Amygdala (tissue), 56 donors: ENCODE measurements at regions not wholly inside any gene's neighbourhood (a gene's known extent, or its start where the extent isn't known, plus 50 kb on each side); places are given as distances from the start of the nearest gene placed in this dataset.
A peak's percentile ranks its signal among the peaks of the same experiment; 100 is the strongest.

Experiments used
- DNase-seq, 56 donors: peaks; one replicate each; lab custom pipeline; 2025; lab: John Stamatoyannopoulos, UW

DNA sequence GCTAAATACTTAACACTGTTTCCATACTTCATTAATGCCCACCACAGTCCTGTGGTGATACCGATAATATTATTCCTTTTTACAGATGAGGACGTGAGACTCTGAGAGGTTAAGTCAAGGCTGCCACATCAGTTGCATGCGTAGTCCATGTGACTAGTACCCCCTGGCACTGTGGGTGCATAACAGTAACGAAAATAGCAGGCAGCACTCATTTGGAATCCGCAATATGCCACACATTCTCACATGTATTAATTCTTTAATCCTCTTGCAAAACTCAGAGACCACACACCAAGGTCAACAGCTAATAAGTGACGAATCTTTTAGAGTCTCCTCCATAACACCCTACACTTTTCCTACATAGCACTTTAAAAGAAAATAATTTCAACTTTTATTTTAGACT lies 99.5 kb upstream of the HABP2 start:
- DNase-seq: no peak

DNA sequence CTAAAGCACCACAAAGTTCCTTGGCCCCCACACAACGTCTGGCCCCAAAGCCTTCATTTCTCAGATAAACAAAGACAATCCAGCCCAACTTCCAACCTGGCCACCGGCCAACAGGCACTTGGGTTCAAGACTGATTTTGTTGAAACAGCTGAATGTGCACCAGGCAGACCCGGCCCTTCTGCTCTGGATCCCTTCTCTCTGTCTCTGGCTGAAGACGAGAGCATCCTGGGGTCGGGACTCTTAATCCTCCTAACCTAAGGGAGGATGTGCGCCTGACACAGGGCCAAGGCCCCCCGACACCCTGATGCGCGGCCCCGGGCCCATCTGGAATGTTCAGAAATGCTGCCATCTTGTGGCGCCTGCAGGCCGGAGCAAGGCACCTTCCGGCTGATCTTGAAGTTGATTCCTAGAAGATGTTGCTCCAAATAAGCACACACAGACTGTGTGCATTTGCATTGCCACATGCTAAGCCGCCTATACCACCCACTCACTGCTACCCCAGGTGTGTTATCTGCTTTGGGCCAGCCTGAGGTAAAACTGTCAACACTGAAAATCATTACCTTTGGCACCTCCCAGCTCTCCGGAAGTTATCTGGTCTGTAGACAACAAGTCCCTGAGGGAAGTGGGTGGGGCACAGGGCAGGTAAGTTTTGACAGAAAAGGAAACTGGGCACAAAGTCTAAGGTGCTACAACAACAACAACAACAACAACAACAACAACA lies 98.4 kb upstream of the HABP2 start:
- peak in 21 of 56 donors; percentile 1 to 46 (median 23) for DNase-seq

DNA sequence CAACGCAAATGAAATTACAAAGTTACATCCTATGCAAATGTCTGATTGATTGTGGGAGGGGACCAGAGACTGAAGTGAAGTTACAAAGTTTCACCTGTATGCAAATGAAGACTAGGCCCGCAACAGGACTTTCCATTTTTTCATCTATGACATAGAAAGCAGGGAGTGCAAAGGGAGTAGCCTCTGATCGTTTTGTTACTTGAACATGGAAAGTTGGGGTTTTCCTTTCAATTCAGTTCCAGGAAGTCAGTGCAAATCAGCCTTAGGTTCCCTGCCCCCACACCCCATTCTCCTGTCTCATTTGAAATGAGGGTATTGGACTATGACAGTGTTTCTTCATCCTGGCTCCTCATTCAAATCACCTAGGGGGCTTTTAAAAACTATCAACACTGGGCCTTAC lies 96.9 kb upstream of the HABP2 start:
- DNase-seq: no peak

DNA sequence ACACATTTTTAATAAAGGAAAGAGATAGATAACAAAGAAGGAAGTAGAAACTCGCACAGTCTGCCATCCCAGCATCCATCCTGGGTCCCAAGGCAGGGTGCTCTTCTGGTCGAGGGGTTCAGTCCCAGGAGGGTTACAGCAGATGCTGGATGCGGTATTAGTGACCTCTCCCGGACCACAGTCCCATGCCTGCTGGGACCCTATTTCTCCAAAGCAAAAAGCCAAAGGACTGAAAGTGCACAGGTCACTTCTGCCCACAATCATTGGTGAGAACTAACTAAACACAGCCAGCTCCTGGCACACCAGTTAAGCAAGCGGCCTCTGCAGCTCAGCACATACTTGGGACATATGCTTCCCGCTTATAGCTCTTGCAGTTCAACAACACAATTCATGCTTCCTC lies 96.1 kb upstream of the HABP2 start:
- DNase-seq: no peak

DNA sequence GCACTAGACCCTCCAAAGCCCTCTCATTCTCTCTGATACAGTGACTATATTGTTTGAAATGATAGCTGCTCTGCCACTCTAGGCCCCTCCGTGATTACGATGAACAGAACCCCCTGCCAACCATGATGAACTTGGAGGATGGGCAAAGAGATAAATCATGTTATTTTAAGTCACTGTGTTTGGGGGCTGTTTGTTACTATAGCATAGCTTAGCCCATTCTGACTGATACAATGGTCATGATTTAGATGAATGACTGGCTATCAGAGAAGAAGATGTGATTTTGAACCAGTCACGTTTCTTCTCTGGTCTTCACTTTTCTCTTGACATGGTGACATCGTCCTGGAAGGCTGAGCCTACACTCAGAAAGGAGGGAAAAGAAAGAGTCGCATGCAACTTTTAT lies 95.4 kb upstream of the HABP2 start:
- no peak for DNase-seq

DNA sequence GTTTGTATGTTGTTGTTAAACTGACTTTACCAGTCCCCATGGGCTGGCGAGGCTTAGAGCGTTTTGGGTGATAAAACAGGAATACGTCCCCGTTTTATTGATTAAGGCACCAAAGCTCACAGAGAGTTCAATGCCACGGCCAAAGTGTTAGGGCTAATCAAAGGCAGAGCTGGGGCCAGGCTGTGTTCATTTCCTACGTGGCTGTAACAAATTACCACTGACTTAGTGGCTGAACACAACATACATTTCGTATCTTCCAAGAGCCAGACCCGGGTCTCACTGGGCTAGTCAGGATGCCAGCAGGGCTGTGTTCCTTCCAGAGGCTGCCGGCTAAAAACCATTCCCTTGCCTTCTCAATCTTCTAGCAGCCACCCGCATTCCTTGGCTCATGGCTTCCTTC lies 94.4 kb upstream of the HABP2 start:
- no peak for DNase-seq

DNA sequence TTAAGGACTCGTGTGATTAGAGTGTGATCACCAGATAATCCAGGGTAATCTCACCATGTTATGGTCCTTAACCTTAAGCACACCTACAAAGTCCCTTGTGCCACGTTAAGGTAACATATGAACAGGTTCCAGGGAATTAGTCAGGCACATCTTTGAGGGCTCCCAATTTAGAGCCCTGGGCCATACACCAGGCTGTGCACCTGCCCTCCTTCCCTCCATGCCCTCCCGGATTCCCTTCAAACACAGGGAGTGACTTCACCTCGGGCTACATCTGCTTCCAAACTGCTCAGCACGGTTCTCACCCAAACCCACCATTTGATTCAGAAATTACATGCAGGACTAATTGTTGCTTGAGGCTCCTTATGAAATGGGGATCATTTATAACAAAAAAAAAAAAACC lies 93.9 kb upstream of the HABP2 start:
- no peak for DNase-seq

DNA sequence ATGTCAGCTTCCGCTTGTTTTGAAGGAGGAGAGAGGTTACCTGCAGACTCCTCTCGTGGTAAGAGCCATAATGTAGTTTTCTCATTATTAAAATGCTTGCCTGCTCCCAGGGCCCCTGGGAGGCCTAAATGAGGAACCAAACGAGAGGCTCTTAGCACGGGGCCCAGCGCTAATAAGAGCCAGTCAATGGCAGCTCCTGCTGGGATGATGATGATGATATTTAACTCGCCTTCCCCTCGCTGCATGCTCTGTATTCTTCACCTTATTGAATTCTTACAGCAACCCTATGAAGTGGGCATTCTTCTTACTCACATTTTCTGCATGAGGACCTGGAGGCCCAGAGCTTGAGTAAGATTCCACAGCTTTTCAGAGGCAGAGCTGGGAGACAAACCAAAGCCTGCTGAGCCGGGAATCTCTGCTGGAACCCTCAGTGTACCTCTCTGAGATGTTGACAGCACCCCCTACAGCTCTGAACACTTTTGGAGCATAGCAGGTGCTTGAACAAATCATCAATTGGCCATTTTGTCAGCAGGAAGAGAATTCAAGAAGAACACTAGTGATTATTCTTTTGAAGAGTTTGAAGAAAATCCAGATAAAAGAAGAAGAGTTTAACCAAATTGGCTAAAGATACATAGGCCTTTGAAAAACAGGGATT lies 93.1 kb upstream of the HABP2 start:
- DNase-seq: no peak

DNA sequence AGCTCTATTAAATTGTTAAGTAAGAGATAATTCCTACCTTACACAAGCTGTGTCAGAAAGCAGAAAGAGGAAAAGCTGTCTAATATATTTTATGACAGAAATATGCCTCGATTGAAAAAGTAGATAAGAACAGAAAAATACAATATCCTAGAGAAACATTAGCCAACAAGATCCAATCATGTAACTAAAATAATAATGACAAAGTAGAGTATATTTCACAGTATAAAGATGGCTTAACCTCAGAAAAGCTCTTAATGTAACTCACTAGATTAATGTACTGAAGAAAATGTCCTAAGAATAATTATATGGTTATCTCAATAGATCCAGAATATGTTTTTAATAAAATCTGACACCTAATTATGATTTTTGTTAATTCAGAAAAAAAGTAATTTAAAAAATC lies 89.8 kb upstream of the HABP2 start:
- DNase-seq: no peak

DNA sequence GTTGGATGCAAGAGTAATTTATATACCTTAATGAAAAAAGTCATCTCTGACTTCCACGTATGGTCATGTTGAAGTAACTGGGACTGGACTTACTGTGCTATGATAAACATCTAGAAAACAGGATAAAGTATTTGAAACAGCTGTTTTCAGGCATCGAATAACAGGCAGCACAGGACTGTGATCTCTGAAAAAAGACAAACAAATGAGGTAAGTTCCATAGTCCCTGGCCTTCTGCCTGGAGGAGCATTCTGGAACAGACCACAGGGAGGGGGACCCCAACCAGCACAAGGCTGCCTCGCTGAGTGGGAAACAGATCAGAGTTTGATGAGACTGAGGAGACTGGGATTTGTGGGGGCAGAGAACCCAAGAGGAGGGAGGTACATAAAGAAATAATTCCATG lies 89.1 kb upstream of the HABP2 start:
- no peak for DNase-seq

DNA sequence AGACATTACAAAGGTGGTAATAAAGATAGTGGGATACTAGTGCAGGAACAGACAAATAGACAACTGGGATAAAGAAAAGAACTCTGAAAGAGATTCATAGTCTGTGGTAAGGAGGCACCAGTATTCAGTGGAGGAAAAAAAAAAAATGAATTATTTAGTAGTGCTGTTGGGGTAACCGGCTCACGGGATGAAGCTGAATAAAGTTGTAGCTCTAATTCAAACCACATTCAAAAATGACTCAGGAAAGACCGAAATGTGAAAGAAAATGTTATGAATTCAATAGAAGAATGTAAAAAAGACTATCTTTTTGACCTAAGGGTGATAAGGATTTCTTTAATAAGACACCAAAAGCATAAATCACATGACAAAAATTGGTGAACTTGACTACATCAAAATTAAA lies 83.1 kb upstream of the HABP2 start:
- no peak for DNase-seq

DNA sequence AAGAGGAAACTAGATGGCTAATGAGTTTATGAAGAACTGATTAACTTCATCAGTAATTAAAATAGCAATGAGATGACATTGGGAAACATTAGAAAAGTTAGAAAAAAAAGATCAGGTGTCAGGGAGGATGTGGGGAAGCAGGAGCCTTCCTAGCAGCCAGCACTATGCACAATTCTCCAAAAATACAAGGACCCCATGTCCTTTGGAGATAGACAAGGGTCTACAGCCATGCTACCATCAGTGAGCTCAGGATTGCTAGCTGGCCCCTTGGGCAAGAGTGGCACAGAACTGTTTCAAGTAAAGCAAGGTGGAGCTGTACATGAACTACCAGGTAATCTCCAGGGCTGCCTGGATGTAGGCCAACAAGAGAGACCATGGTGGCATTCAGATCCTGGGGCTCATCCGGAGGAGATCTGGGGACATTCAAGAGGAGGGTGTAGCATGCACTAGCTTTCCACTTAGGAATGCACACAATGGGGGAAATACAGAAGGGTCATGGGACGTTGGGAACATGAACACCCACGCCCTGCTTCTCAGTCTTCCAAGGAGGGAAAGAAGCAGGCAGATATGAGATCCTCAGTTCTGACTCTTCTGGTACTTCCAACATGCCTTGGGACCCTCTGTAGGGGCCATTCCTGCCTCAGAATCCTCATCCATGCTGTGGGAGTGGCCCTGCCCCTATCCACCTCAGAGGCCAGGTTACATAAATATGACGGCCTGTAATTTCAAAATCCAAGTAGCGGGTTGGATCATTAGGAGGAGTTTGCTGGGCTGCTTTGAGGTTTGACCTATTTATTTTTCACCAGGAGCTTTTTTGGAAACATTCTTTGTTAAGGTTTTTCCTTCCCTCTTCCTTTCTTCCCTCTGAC lies 82.2 kb upstream of the HABP2 start:
- no peak for DNase-seq

DNA sequence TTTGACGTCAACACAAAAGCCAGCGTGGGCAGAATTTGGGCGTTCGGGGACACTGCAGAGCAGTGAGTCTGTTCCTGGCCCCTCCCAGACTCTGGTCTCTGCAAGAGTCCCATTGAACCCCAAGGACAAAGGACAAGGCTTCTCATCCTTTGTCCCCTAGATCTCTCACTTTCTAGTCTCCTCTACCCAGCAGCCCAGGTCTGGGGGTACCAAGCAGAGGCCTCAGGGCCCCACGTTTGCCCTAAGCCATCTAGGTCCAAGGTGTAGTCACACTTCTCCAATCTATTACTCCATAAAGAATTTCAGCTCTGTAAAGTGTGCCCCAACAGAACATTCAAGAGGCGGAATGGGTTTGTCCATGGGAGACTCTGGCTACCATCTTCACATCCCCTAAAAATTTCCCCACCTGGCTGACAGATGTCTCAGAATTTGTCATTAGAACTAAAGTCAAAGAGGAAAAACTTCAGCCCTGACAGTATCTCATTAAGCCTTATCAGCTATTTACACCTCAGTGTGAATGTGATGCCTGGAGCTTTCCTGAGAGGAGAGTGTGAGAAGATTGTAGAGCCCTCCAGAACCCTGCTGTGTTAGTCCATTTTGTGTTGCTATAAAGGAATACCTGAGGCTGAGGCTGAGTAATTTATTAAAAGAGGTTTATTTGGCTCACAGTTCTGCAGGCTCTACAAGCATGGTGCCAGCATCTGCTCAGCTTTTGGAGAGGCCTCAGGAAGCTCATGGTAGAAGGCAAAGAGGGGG lies 81.4 kb upstream of the HABP2 start:
- DNase-seq: no peak

DNA sequence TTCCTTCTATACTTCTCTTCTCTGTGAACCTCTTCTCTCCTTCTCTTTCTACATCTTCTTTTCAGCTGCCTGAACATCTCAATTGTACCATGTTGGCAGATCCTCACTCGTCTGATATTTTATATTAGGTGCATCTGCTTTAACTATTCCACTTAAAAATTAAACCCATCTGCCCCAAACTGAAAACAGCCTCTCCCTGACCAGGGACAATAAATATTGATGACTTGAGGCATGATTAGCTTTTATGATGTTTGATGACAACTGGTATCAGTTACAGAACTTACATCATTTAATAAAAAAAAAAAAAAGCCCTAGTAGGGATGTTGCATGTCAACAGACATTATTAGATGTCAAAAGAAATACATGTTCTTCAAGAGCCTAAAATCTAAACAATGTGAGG lies 79.8 kb upstream of the HABP2 start:
- no peak for DNase-seq

DNA sequence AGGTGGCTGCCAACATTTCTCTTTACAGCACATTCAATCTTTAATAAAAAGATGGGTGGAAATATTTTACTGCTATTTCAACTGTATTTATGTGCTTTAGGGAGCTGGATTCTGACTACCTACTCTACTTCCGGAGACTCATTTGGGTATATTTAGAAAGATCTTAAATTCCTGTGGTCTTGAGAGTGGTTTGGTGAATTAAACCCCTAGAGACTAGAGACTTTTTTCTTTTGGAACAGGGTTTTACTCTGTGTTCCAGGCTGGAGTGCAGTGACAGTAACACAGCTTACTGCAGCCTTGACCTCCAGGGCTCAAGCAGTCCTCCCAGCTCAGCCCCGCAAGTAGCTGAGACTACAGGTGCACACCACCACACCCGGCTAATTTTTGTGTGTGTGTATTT lies 79.0 kb upstream of the HABP2 start:
- DNase-seq: no peak

DNA sequence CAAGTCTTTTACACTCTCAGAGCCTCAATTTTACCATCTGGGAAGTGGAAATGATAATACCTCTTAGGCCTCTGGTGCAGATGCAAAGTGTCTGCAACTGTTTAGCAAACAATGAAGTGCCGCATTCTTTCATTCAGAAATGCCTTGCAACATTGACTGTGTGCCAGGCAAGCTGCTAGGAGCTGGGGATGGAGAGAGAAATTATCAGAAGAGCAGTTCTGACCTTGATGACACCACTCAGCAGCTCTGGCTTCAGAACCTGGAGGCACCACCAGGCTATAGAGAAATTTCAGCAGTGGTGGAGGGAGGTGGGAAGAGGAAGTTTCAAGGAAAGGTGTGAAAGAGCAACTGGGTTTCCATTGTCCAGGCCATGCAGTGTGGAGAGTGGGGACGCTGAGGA lies 78.1 kb upstream of the HABP2 start:
- no peak for DNase-seq

DNA sequence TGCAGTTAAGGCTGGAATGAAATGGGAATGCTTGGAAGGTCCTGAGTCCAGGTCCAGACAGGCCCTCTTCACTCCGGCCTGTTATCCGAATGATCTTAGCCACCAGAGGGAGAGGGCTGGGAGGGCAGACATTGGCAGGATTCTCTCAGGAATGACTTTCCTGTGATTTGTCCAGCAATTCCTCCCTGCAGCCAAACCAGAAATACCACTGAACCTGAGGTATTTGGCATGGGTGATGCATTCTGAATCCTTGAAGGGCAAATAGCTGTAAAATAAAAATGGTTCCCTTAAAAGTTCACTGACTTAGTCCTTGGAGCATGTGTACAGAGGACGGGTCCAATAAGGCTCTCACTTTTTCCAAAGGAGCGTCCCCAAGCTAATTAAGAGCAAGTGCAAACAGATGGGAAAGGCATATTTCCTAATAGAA lies 77.5 kb upstream of the HABP2 start:
- no peak for DNase-seq

DNA sequence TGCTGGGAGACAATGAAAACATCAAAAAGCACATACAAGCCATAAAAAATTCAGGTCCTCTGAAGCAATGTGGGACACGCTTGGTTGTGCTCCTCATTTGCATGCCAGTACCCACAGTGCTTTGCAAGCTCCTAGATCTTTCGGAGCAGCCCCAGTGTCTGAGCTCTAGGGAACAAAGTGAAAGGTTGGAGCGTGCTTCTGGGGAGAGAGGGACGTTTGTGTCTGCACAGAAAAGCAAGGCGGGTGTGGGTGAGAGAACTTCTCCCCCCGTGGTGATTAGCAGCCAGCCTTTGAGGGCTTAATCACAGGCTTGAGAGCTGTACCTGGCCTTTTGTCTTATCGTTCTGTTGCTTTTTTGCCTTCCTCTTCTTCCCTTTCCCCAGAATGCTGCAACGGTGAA lies 76.7 kb upstream of the HABP2 start:
- peak in 2 of 56 donors; percentile 5 to 14 for DNase-seq

DNA sequence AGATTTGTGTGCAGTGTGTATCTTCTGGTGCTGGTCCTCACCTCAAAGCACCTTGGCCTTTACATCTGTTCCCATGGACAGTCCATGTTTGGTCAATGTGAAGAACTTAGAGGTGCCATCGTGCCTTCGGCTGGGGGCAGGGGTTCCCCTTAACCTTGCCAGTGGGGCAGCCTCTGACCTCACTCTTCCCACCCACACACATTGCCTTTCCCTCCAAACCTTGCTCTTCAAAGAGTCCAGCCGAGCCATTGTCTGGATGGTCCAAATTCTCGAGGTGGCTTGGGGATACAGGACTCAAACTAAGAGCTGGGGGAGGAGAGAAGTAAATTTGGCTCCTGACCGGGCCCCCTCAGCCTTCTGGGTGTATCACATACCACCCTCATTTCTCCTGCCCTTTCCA lies 76.2 kb upstream of the HABP2 start:
- DNase-seq: no peak

DNA sequence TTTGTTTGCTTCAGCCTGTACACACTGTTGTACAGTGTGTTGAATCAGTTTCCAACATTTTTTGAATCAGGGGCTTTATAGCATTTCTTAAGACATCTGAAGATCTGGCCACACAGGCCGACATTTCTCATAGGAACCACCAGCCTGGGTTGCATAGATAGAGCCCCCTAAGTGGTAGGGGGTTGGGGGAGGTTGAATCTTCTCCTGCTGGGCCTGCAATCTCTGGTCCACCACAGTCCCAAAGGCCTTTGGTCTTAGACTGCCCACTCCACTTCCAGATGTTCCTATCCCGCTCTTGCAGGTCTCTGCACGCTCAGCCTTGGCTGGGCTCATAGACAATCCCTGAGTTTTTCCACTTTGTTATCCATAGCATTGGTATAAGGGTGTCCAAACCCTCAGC lies 75.4 kb upstream of the HABP2 start:
- no peak for DNase-seq
